LHCN-M2 (cell line): ENCODE measurements at regions not wholly inside any gene's neighbourhood (a gene's known extent, or its start where the extent isn't known, plus 50 kb on each side); places are given as distances from the start of the nearest gene placed in this dataset.
"Not testable (repeated sequence)": the region's sequence is repeated elsewhere in the genome, so short reads cannot be mapped to it uniquely, and the experiment has no call there.

Experiments used
- DNase-seq: peaks from one replicate; pipeline ENCODE4 v3.0.0-alpha.2; 2012; ENCODE audit warnings: low read depth

GRCh38 chr10:9097206-9097990 is 1042.9 kb downstream of the GATA3 start:
- no peak for DNase-seq

- DNase-seq: no peak
Measured at GRCh38 chr10:9097991-9098306, 1043.5 kb downstream of the GATA3 start.

- DNase-seq: no peak
Measured at GRCh38 chr10:9102026-9102425, 1047.5 kb downstream of the GATA3 start.

- no peak for DNase-seq
Measured at GRCh38 chr10:9103301-9103700, 1048.8 kb downstream of the GATA3 start.

- no peak for DNase-seq
Measured at GRCh38 chr10:9111976-9112375, 1057.5 kb downstream of the GATA3 start.

GRCh38 chr10:9126728-9127127 is 1072.2 kb downstream of the GATA3 start:
- DNase-seq: no peak

- DNase-seq: no peak
Measured at GRCh38 chr10:9137368-9137767, 1082.9 kb downstream of the GATA3 start.

- DNase-seq: not testable (repeated sequence)
Measured at GRCh38 chr10:9138829-9139228, 1084.3 kb downstream of the GATA3 start.

GRCh38 chr10:9140373-9140772 is 1085.9 kb downstream of the GATA3 start:
- peak; percentile 7 for DNase-seq

GRCh38 chr10:9147475-9147874 is 1093.0 kb downstream of the GATA3 start:
- no peak for DNase-seq

GRCh38 chr10:9149134-9149533 is 1094.6 kb downstream of the GATA3 start:
- no peak for DNase-seq

GRCh38 chr10:9153057-9153456 is 1098.6 kb downstream of the GATA3 start:
- DNase-seq: not testable (repeated sequence)

- no peak for DNase-seq
Measured at GRCh38 chr10:9157656-9158055, 1103.2 kb downstream of the GATA3 start.

GRCh38 chr10:9158675-9159074 is 1104.2 kb downstream of the GATA3 start:
- DNase-seq: no peak

GRCh38 chr10:9160275-9160674 is 1105.8 kb downstream of the GATA3 start:
- no peak for DNase-seq

- no peak for DNase-seq
Measured at GRCh38 chr10:9163699-9164098, 1109.2 kb downstream of the GATA3 start.

GRCh38 chr10:9166770-9167169 is 1112.3 kb downstream of the GATA3 start:
- no peak for DNase-seq

GRCh38 chr10:9172276-9172675 is 1117.8 kb downstream of the GATA3 start:
- DNase-seq: no peak

- no peak for DNase-seq
Measured at GRCh38 chr10:9175200-9175599, 1120.7 kb downstream of the GATA3 start.

- not testable (repeated sequence) for DNase-seq
Measured at GRCh38 chr10:9183197-9183880, 1128.9 kb downstream of the GATA3 start.

- no peak for DNase-seq
Measured at GRCh38 chr10:9188022-9188810, 1133.7 kb downstream of the GATA3 start.

GRCh38 chr10:9189448-9189847 is 1135.0 kb downstream of the GATA3 start:
- no peak for DNase-seq

- DNase-seq: no peak
Measured at GRCh38 chr10:9193120-9193519, 1138.6 kb downstream of the GATA3 start.
